ENCODE measurements at regions not wholly inside any gene's neighbourhood (a gene's known extent, or its start where the extent isn't known, plus 50 kb on each side); places are given as distances from the start of the nearest gene placed in this dataset.

- in situ Hi-C loops (cut with HindIII; ENCODE audit: low sequenced_read_pairs) = no loop called here
Measured at GRCh38 chr6:90650041-90650940, 63.4 kb upstream of the MAP3K7 start.

DNA sequence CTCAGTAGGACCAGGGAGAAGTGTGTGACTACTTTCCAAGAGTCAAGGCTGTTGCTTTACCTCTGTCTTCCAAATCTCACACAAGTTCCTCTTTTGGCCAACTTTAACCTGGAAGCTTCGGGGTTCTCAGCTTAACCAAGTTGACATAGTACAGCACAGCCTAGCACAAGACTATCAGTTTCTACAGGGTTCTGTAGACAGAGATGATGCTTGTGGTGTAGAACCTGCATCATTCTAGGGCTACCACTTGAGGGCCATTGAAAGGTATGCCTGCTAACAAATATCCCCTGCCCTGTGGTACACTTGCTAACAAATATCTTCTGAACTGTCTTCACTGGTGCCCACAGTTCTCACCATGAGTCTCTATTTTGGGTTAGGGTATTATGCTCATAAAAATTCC, 62.0 kb upstream of the MAP3K7 start:
- in situ Hi-C loops (cut with HindIII; ENCODE audit: low sequenced_read_pairs) = no loop called here

- in situ Hi-C loops (cut with HindIII; ENCODE audit: low sequenced_read_pairs) = no loop called here
Measured at GRCh38 chr6:90646940-90647339, 60.1 kb upstream of the MAP3K7 start.

DNA sequence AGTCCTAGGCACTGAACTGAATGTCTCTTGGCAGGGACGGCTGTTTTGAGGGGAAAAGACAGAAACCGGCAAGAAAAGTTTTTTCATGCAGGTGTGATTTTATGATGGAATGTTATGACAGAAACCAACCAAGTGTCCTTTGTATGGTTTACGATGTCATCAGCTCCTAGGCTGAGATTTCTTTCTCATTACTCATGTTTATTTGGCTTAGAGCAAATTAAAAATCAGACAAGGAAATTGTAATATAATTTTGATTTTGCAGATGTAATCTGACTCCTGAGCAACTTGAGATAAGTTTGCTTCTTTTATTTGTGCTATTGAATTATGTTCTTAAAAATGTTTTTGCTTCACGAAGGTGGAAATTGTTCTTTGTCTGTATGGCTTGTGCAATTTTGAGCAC, 58.8 kb upstream of the MAP3K7 start:
- in situ Hi-C loops (cut with HindIII; ENCODE audit: low sequenced_read_pairs) = no loop called here

DNA sequence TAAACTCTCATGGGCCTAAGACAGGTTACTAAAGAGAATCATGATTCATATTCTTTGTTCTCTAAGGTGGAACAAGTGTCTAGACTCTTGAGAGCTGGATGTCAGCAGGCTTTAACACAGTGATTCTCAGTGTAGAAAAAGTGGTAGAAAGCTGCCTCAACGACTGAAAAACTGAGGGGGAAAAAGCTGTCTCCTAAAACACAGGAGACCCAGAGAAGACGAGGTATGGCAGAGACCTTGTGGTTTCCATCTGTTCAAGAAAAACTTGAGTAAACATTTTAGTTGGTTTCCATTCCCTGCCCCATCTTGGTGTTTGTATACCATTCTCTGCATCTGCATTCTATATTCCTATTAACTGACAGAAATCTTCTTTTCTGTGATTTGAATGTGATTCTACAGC, 57.6 kb upstream of the MAP3K7 start:
- in situ Hi-C loops (cut with HindIII; ENCODE audit: low sequenced_read_pairs) = no loop called here

DNA sequence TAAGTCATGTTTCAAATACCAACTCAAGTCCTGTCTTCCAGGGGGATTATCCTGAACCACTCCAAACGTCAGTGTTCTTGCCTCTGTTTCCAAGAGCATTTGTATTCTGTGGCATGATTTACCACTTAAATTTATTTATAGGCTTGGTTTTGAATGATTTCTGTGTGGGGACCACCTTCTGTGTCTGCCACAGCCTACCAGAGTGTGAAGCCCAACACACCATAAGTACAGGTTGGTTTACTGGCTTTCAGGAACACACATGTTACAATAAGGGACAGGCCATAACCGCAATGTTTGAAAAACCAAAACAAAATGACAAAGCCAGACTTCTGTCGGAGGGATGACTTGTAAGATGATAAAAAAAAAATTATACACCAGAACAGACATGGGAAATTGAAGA, 56.5 kb upstream of the MAP3K7 start:
- in situ Hi-C loops (cut with HindIII; ENCODE audit: low sequenced_read_pairs) = no loop called here

DNA sequence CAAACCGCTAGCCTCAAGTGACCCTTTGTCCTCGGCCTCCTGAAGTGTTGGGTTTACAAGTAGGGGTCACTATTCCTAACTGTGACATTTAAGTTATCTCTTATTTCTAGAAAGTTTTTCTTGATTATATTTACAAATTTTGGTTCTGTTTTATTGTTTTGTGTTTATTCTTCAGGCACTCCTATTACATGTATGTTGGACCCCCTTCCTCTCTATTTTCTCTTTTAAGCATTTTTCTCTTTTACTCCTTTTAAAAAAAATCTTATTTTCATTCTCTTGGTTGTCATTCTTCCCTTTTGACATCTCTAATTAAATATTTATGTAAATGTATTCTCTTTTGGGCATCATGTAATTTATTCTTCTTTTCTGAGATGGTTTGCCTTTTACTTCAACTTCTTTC, 50.4 kb upstream of the MAP3K7 start:
- in situ Hi-C loops (cut with HindIII; ENCODE audit: low sequenced_read_pairs) = no loop called here
